HPDE6-E6E7 (cell line): ENCODE measurements at regions not wholly inside any gene's neighbourhood (a gene's known extent, or its start where the extent isn't known, plus 50 kb on each side); places are given as distances from the start of the nearest gene placed in this dataset.

Source experiments
- DNase-seq: peaks from one replicate; pipeline ENCODE4 v3.0.0; 2011; ENCODE audit warnings: missing footprints; ENCODE audit errors: extremely low spot score

DNA sequence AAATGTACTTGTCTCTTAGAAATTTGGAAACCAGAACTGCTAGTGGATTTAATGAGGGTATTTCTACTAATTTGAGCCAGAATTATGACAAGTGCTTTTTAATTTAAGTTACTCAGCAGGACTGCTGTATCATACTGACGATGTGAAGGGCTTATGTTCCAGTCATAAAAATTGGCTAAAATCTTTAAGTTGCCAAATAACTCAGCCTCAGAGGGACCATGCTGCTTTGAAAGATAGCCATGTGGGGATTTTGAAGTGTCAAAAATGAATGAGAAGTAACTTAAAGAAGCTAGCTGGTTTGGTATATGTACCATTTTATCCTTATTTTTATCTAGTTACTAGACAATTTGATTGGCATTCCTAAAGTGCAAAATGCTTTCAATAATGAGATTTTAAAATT, 545.0 kb downstream of the DIPK2A start:
- no peak for DNase-seq

DNA sequence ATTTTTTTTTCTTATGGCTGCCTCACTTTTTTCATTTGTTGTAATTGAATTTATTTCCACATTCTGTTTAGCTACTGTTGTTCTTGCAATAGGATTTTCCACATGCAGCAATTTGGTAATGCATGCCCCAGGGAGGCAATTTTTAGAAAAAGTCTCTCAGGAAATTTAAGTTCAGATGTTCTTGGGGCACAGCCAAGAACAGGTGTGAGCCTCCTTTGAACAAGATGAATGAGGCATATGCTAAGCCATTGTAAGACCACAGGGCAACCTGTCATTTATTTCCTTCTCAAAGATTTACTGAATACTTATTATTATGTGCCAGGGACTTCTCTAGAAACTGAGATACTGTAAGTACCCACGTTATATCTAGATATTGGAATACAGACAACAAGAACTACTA, 549.5 kb downstream of the DIPK2A start:
- no peak for DNase-seq

DNA sequence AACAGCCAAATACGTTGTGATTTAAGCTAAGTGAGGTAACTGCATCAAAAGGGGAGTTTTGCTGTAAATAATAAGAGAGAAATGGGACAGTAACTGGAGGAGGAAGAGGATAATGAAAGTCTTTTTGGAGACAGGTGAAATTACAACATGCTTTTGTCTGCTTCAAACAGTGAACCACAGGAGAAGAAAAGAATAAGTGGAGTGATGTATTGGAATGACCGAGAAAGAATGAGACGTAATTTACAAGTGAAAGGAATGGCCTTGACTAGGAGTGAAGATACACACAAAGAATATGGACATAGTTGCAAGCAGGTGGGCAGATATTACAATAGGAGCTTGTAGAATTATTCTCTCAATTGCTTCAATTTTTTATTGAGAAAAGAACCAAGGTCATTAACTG, 550.8 kb downstream of the DIPK2A start:
- no peak for DNase-seq

DNA sequence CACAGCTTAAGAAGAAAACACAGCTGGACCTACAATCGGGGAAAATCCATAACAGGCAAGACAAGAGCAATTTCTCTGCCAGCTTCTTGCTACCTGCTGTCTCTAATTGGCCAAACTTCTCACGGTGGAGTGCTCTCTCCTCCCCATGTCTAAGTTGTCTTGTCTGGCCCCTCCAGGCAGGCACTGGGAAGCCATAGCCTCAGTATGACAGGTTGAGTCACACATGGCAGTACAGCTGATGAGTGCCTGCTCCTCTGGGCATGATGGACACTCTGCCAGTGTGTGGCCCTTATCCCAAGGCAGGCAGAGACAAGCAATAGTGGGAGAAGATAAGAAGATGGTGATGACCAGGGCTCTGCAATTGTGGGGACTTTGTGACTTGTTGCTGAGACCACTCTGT, 551.8 kb downstream of the DIPK2A start:
- DNase-seq, result no peak

DNA sequence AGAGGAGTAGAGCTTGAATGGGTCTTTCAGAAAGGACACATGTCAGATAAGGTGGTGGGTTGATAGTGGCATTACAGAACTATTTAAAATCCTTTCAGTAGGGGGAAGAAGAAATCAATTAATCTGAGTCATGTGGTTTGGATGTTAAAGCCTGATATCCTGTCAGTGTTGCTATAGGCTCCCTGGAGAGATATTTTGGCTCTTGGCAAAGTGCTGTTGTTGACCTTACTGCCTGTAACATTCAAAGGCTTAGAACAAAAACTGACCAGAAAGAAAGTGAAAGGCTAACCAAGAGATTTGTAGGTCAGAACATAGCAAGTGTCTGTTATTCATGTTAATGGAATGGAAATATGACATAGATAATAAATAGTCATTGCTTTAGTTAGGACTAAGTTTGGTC, 552.9 kb downstream of the DIPK2A start:
- DNase-seq, result no peak

DNA sequence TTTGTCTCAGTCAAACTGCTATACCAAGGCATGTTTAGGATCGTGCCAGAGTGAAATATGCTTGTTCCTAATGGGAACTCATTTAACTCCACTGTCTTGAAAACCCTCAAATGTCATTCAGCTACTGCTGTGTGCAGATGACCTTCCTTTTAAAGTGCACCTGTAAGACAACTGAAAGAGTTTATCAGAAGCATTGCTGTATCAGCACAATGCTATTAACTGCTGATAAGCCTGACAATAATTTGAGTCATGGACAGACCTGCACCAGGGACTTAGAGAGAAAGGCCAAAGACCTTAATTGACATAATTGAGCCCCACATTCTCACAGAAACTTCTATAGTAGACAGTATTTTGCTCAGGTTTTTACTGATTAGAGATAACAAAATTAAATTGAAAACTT, 557.9 kb downstream of the DIPK2A start:
- DNase-seq, result no peak

DNA sequence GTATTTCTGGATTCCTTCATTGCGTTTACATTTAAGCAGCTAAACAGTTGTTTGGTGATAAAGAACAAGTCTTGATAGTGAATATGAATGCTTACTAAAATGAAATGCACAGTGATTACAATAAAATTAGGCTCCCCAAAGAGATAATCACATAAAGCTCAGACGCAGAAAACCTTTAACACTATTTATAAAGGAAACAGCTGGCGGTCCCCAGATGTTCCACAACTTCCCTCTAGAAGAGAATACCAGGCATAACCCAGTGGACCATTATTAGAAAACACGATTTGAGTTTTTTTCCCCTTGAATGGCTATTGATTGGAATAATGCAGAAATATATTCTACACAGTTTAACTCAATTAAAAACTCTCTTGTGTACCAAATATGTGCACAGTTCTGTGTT, 573.2 kb downstream of the DIPK2A start:
- DNase-seq, result no peak

DNA sequence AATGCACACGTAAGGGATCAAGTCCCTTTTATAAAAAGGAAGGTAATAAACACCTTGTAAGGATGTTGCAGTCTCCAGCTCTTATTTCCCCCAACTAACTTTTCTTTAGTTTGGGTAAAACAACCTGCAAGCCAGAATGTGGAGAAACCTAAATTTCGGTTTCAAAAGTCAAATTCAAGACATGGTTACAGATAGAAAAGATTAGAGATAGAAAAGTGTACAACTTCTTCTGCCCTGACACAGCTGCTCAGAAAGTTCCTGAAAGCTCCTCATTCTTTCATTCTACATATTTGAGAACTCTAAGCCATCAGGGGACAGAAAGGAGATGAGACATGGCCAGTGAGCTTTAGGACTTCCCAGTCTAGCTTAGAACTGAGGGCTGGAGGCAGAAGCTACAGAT, 574.9 kb downstream of the DIPK2A start:
- DNase-seq, result no peak

DNA sequence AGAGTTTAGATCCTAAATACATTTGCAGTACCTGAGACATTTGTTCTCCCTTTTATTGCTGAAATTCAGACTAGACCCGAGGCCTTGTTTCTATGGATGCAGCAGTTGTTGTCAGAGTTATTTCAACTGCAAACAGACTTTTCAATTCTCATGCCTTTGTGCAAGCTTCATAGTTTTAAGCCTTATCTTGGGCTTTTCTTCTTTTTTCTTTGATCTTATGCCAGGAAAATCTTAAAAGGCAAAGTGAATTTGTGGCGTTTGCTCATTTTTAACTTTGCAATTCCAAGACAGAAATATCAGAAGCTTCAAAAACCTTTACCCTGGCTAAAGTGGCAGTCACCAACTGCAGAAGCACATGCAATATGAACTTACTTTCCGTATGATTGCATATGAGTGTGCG, 576.7 kb downstream of the DIPK2A start:
- DNase-seq, result no peak

DNA sequence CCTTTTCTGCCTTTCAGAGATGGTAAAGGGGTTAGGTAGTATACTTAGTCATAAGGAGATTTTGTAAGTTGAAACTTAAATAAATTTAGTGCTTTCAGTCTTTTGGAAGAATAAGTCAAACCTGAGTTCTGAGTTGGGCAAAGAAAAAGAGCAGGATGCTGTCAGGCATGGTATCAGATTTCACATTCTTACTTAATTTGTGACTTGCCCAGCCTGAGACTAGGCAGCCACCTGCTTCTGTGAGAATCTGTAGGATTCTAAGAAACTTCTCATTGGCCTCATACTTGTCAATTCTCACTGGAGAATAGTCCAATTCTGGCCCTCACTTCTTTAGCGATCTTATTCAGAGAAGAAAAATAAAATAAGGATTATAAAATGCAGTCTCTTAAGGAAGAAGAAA, 577.5 kb downstream of the DIPK2A start:
- DNase-seq, result no peak

DNA sequence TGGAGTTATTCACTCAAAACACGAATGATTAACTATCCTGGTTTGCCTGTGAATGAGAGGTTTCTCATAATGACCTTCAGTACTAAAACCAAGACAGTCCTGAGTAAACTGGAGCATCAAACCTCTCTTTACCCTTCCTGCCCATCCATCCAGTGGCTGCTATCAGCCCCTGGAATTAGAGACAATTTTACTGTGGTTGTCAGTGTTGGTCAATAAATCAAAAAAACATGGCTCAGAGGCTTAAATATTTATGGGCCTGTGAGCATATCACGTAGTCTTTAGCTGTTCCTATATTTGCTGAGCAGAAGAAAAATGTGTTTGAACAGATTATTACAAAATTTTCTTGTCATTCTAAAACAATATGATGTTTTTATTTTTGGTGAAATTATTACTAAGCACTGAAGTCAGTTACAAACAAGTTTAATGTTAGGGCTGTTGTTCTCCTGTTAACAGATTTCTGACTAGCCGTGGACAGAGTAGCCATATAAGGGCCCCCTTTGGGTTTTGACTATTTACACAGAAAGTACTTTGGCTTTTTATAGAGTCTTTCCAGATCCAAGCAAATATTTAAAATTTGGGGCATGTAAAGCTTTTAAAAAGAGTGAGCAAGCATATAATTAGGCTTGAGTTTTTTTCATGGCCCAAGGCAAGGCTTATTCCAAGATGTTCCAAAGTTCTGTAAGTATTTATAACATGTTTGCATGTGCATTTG, 580.9 kb downstream of the DIPK2A start:
- DNase-seq, result no peak

DNA sequence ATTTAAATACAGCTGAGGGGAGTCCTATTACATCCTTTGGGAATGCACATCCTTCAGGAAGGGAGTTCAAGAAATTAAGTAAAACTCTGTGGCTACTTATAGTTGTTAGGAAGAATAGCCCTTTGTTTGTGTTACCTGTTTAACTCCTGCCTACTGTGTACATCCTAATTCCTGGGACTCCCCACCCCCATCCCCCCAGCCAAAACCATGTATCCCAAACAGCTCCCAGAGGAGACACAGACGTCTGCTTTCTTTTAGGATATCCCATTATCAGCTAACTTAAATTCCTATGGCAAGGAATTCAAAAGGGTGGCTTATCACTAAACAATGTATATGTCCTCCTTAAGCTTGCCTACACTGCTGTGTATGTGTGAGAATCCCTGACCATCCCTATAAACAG, 581.7 kb downstream of the DIPK2A start:
- DNase-seq, result no peak

DNA sequence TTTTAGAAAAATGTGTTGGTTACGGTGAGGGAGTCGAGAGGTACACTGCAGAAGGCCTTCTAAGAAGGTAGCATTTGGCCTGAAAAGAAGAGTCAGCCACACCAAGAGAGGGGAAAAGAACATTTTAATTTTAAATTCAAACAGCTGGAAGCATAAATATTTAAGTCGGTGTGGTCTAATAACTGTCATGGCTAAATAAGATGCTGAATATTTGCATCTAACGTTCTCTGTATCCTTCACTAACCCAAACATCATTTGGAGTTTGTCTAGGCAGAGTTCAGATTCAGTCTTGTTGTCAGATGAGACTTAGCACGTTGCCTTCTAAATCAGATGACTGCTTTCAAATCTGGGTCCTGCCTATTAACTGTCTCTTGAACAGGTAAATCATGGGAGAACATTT, 583.3 kb downstream of the DIPK2A start:
- DNase-seq, result no peak

DNA sequence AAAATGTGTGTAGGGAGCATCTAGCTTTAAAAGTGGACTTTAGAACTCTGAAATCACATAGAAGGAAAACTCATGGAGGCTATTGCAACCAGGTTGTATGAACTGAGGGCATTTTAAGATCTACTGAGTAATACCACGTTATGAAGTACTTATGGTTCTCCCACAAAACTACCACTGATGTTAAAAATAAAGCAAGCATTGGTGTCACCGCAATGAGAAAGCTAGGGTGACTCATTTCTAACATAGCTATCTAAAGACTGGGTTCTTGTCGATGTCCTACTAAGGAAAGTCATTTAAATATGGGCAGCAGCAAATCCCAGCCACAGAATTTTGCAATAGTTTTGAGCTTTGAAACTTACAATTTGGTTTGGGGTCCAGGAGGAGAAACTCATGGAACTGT, 584.8 kb downstream of the DIPK2A start:
- DNase-seq, result no peak

DNA sequence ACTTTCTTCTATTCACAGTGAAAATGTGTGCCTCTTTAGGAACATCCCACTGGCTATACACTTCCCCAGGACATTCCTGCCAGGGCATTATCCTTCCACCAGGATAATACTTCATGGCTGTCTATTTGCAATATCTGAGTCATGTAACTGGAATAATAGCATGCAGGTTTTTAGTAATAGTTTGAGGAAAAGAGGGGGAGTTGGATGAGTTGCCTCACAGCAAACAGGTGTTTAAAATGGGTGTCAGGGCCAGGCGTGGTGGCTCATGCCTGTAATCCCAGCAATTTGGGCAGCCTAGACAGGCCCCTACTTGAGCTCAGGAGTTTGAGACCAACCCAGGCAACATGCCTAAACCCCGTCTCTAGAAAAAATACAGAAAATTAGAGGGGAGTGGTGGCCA, 585.9 kb downstream of the DIPK2A start:
- peak; percentile 3 for DNase-seq

DNA sequence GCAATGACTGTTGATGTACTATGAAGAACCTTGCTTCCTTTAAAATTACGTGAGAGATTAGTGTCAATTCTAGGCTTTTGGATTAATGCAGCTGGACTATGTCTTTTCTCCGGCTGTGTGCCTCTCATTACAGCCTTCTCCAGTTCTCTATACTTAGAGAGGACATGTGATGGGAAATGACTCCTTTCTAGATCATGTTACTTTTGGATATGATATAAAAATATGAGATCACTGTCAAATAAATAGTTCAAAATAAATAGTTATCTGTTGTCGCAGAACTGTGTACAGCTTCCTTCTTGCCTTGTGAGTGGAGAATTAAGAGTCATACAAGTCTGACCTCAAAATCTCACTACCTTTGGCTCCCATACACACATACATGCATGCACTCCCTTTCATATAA, 592.4 kb downstream of the DIPK2A start:
- no peak for DNase-seq

DNA sequence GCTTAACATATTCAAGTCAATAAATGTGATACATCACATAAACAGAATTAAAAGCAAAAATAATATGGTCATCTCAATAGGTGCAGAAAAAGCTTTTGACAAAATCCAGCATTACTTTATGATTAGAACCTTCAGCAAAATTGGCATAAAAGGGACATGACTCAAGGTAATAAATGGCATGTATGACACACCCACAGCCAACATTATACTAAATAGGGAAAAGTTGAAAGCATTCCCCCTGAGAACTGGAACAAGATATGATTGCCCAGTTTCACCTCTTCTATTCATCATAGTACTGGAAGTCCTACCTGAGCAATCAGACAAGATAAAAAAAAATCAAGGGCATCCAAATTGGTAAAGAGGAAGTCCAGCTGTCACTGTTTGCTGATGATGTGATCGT, 594.7 kb downstream of the DIPK2A start:
- no peak for DNase-seq

DNA sequence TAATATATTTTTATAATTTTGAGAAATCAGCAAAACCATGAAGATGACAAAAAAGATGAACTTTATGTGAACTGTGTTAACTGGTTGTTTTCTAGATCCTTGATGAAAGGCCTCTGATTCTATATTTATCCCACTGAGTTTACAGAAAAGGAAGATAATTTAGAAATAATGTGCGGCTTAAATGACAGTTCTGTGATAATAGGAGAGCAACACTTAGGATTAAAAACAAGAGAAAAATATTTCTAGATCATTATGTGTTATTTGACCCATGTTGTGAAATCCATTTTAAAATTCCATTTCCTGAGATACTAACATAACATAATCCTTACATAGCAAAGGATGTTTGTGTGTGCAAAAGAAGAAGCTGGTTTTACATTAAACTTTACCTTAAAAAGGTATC, 598.0 kb downstream of the DIPK2A start:
- no peak for DNase-seq

DNA sequence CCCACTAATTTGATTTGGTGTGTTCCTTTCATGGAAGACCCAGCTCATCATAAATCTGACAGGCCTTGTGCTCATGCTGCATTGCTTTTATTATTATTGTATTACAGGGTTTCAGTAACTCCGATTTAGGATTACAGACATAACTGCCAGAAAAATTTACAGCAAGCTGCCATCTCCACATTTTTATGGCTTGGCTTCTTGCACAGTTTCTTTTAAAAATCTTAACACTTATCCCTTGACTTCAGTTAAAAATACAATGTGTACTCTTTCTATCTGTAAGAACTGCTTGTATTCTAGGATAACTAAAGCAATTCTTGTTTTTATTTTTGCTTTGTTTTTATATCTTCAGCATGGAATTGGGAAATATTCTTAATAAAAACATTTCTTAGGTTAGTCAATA, 612.2 kb downstream of the DIPK2A start:
- no peak for DNase-seq

DNA sequence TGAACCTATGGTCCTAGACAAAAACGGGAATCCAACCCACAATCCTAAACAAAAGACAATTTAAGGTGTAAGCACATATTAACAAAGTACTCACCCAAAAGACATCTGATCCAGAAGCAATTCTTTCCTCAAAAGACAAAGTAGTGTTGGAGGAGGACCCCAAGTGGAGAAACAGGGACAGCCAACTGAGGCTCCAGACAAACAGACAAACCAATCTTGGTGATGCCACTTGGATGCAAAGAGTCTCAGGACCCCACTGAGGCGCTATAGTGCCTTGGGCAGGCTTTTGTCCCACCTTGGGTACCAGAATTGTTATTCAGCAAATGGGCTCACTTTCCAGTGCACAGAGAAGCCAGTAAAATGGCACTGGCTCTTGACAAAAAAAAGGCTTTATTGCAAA, 613.8 kb downstream of the DIPK2A start:
- DNase-seq, result no peak

DNA sequence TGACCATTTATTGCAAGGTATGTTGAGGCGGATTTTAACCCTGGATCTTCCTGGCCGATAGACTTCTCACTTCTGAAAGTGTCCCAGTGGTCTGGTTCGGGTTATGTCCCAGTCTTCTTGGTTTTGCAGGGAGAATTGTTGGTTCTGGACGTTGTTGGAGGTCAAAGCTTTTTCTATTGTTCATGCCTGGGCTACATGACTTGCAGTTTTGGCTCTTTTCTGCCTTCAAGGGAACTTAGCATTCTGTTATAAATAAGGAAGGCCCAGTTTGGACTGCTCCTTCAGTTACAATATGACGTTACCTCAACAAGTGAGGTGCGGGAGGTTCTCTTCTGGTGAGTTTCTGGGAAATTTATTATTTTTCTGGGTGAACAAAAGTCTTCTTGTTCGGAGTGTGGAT, 614.3 kb downstream of the DIPK2A start:
- no peak for DNase-seq

DNA sequence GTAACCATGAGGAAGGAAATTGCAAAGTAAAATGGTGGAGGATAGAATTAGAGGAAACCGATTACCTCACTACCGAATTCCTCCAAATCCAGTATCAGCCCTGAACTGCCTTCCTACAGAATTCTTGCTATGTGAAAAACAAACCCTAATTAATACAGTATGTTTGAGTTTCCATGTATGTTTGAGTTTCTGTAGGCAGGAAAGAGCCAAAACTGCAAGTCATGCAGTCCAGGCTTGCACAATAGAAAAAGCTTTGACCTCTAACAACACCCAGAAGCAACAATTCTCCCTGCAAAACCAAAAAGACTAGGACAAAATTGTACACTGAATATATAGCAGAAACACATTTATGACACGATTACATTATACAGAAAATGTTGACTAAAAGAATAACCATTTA, 614.8 kb downstream of the DIPK2A start:
- DNase-seq, result no peak

DNA sequence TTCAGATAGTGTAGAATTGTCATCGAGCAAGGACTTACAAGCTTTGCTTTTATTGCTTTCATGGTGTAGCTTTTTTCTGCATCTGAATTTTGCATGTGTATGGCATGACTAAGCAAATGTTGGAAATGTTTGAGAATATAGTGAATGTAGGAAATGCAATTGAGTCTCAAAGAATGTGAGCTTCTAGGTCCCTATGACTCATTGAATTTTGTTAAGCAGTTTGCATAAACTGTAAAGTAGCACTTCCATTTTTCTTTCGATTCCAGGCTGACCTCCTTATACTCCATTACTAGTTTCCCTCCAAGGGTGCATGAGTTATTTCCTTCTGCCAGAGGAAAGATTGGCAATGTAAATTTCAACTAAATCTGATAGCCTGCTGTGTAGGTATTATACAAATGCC, 619.2 kb downstream of the DIPK2A start:
- DNase-seq, result no peak

DNA sequence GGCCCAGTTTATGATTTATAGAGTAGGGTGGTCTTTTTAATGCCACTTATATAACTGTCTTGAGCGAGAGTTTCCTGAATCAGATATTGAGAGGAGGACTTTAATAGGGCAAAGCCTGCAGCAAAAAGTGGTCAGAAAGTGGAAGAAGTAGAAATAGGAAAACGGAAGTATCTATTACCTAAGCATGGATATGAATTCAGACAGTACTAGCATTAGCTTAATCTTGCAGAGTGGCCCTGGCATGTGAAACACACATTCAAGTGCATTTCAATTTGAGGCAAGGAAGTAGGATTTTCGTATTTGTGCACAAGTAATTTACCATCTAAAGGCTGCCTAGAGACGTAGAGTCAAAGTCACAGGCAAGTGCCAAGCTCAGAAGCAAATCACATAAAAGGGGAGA, 622.3 kb downstream of the DIPK2A start:
- no peak for DNase-seq
